Brain microvascular endothelial cell (primary cell): ENCODE measurements at regions not wholly inside any gene's neighbourhood (a gene's known extent, or its start where the extent isn't known, plus 50 kb on each side); places are given as distances from the start of the nearest gene placed in this dataset.

ENCODE experiments used
- DNase-seq: peaks from one replicate; pipeline ENCODE4 v3.0.0-alpha.2; 2020
- H3K27ac ChIP-seq: fragments of 250-450 bp; sonication (Bioruptor Pico); 2 replicates; pipeline ENCODE4 v1.5.1; 2020; ENCODE audit warnings: mild to moderate bottlenecking, moderate library complexity
- H3K27me3 ChIP-seq: fragments of 250-450 bp; sonication (Bioruptor Pico); replicated peaks from 2 replicates; pipeline ENCODE4 v1.5.1; 2020; ENCODE audit warnings: mild to moderate bottlenecking
- H3K36me3 ChIP-seq: fragments of 250-450 bp; sonication (Bioruptor Pico); replicated peaks from 2 replicates; pipeline ENCODE4 v1.5.1; 2020; ENCODE audit warnings: mild to moderate bottlenecking
- H3K4me3 ChIP-seq: 2 replicates; pipeline ENCODE4 v1.5.1; 2011; ENCODE audit warnings: low read depth, mild to moderate bottlenecking, control low read depth, low read length, moderate library complexity
- in situ Hi-C: cut with HindIII; loops from 2 replicates; pipeline ENCODE4 v1.10.0; 2017; ENCODE audit warnings: low sequenced_read_pairs, low pct_ligation_motif_present
- TF ChIP-seq, protein P1 (sequence below): IDR thresholded peaks from 2 replicates; pipeline ENCODE4 v1.5.1; 2011; ENCODE audit warnings: low read depth, mild to moderate bottlenecking, moderate library complexity, low read length, control low read depth, inconsistent platforms; ENCODE audit errors: missing control alignments

GRCh38 chr16:52149003-52149402, 397.9 kb downstream of the TOX3 start:
- H3K27ac ChIP-seq, result no peak overlapping the region
- TF ChIP-seq, protein P1, sequence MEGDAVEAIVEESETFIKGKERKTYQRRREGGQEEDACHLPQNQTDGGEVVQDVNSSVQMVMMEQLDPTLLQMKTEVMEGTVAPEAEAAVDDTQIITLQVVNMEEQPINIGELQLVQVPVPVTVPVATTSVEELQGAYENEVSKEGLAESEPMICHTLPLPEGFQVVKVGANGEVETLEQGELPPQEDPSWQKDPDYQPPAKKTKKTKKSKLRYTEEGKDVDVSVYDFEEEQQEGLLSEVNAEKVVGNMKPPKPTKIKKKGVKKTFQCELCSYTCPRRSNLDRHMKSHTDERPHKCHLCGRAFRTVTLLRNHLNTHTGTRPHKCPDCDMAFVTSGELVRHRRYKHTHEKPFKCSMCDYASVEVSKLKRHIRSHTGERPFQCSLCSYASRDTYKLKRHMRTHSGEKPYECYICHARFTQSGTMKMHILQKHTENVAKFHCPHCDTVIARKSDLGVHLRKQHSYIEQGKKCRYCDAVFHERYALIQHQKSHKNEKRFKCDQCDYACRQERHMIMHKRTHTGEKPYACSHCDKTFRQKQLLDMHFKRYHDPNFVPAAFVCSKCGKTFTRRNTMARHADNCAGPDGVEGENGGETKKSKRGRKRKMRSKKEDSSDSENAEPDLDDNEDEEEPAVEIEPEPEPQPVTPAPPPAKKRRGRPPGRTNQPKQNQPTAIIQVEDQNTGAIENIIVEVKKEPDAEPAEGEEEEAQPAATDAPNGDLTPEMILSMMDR, result no peak
- H3K27me3 ChIP-seq, result no peaks in the 10 kb centered on the region
- in situ Hi-C loops, result no loop called here
- no peak overlapping the region for H3K4me3 ChIP-seq
- no peaks in the 10 kb centered on the region for H3K36me3 ChIP-seq
- DNase-seq, result no peak

- H3K36me3 ChIP-seq, result no peaks in the 10 kb centered on the region
- H3K27me3 ChIP-seq, result no peaks in the 10 kb centered on the region
- in situ Hi-C loops, result no loop called here
- H3K27ac ChIP-seq, result no peak overlapping the region
- no peak overlapping the region for H3K4me3 ChIP-seq
- TF ChIP-seq, protein P1, result no peak
- no peak for DNase-seq
Observed at GRCh38 chr16:52141871-52142270, 405.1 kb downstream of the TOX3 start.

- DNase-seq, result no peak
- H3K27ac ChIP-seq, result no peak overlapping the region
- in situ Hi-C loops, result no loop called here
- H3K4me3 ChIP-seq, result no peak overlapping the region
- no peaks in the 10 kb centered on the region for H3K36me3 ChIP-seq
- TF ChIP-seq, protein P1, result no peak
- no peaks in the 10 kb centered on the region for H3K27me3 ChIP-seq
Observed at GRCh38 chr16:52128361-52128760, 418.6 kb downstream of the TOX3 start.

DNA sequence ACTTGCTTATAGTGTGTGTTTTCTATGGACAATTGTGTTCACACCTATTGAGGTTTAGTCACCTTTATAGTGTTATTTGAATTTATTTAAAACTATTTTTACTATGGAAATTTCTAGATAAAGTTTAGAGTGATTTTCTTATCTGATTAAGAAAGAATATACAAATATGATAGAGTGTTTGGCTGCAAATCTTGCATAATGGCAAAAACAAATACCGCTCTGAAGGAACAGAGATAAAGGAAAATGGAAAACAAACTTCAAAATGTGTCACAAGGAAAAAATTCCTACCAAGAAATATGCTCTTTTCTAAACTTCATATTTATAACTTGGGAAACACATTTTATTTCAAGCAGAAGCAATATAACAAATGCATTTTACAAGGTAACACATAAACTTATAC, 423.1 kb downstream of the TOX3 start:
- TF ChIP-seq, protein P1, result no peak
- no peak for DNase-seq
- Histone ChIP-seq H3K27ac (no peak overlapping the region), H3K4me3 (no peak overlapping the region), H3K27me3 (no peaks in the 10 kb centered on the region), H3K36me3 (no peaks in the 10 kb centered on the region)
- in situ Hi-C loops, result no loop called here

- Histone ChIP-seq H3K27me3 (no peaks in the 10 kb centered on the region), H3K36me3 (no peaks in the 10 kb centered on the region), H3K27ac (no peak overlapping the region), H3K4me3 (no peak overlapping the region)
- DNase-seq, result no peak
- TF ChIP-seq, protein P1, result no peak
- in situ Hi-C loops, result no loop called here
Observed at GRCh38 chr16:52123061-52123839, 423.7 kb downstream of the TOX3 start.

- Histone ChIP-seq H3K27me3 (no peaks in the 10 kb centered on the region), H3K36me3 (no peaks in the 10 kb centered on the region), H3K4me3 (no peak overlapping the region), H3K27ac (no peak overlapping the region)
- no peak for DNase-seq
- in situ Hi-C loops, result no loop called here
- TF ChIP-seq, protein P1, result no peak
Observed at GRCh38 chr16:52117171-52117570, 429.8 kb downstream of the TOX3 start.
